ENCODE measurements at regions not wholly inside any gene's neighbourhood (a gene's known extent, or its start where the extent isn't known, plus 50 kb on each side); places are given as distances from the start of the nearest gene placed in this dataset.

DNA sequence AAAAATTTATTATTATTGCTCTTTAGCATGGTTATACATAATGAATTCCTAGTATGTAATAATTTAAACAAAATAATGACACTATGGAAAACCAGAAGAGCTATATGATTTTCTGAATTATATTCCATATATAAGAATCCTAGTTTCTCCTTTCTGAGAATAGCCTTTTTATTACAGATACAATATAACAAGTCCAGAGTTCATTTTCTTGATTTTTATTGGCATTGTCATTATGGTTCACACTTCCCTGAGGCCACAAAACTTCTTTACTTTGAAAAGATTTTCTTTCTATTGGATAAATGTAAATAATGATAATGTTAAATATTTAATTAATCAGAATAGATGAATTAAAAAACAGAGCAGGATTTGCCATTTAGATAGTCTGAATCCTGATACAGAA lies 362.3 kb upstream of the BCHE start:
- TF ChIP-seq, protein P1, sequence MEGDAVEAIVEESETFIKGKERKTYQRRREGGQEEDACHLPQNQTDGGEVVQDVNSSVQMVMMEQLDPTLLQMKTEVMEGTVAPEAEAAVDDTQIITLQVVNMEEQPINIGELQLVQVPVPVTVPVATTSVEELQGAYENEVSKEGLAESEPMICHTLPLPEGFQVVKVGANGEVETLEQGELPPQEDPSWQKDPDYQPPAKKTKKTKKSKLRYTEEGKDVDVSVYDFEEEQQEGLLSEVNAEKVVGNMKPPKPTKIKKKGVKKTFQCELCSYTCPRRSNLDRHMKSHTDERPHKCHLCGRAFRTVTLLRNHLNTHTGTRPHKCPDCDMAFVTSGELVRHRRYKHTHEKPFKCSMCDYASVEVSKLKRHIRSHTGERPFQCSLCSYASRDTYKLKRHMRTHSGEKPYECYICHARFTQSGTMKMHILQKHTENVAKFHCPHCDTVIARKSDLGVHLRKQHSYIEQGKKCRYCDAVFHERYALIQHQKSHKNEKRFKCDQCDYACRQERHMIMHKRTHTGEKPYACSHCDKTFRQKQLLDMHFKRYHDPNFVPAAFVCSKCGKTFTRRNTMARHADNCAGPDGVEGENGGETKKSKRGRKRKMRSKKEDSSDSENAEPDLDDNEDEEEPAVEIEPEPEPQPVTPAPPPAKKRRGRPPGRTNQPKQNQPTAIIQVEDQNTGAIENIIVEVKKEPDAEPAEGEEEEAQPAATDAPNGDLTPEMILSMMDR (conservative IDR thresholded peaks at IDR 0.05), result no peak
- TF ChIP-seq ZFX (IDR thresholded peaks at IDR 0.05), result no peak

Measured in C4-2B (cell line).